GM23338 (cell line): ENCODE measurements at regions not wholly inside any gene's neighbourhood (a gene's known extent, or its start where the extent isn't known, plus 50 kb on each side); places are given as distances from the start of the nearest gene placed in this dataset.

Experiments
- CTCF ChIP-seq, 2 experiments: fragments of 200-600 bp in 1 of 2; sonication (generic) in 1 of 2; conservative IDR thresholded peaks; 2 replicates each; pipeline versions ENCODE4 v1.5.1 to v1.6.1; 2016 to 2017; ENCODE audit warnings: antibody characterized with exemption in 2 of 2, low read depth in 2 of 2, mild to moderate bottlenecking in 2 of 2, moderate library complexity in 1 of 2
- EZH2 ChIP-seq: fragments of 200-600 bp; sonication (generic); IDR thresholded peaks from one replicate; pipeline ENCODE4 v1.8.0; 2017; ENCODE audit warnings: antibody characterized with exemption, mild to moderate bottlenecking, low read depth; ENCODE audit not compliant: unreplicated experiment
- POLR2AphosphoS5 ChIP-seq: IDR thresholded peaks from 2 replicates; pipeline ENCODE4 v1.6.1; 2016; ENCODE audit warnings: antibody characterized with exemption, low read depth
- REST ChIP-seq: IDR thresholded peaks from one replicate; pipeline ENCODE4 v1.6.1; 2018; ENCODE audit warnings: antibody characterized with exemption; ENCODE audit not compliant: unreplicated experiment

- TF ChIP-seq CTCF (conservative IDR thresholded peaks at IDR 0.05; ENCODE audit: low read depth in 2 of 2) (no peak), EZH2 (no peak), POLR2AphosphoS5 (no peak), REST (no peak)
Observed at GRCh38 chr1:115426231-115426771, 88.3 kb upstream of the NGF start.
